Uterus (tissue), 2 donors: ENCODE measurements at regions not wholly inside any gene's neighbourhood (a gene's known extent, or its start where the extent isn't known, plus 50 kb on each side); places are given as distances from the start of the nearest gene placed in this dataset.

Experiments
- POLR2A ChIP-seq, 2 donors: fragments of 450-650 bp; IDR thresholded peaks; one replicate each; pipeline ENCODE4 v1.6.1; 2016; ENCODE audit warnings: antibody characterized with exemption in 2 of 2, mild to moderate bottlenecking in 1 of 2, moderate library complexity in 1 of 2
- TF ChIP-seq, protein P1 (sequence below), 4 experiments: fragments of 200-600 bp in 2 of 4; fragments of 450-650 bp in 2 of 4; sonication (generic) in 2 of 4; IDR thresholded peaks; one replicate each; pipeline ENCODE4 v1.5.1; 2016 to 2019; ENCODE audit warnings: antibody characterized with exemption in 4 of 4, mild to moderate bottlenecking in 2 of 4, moderate library complexity in 1 of 4

- TF ChIP-seq, protein P1, sequence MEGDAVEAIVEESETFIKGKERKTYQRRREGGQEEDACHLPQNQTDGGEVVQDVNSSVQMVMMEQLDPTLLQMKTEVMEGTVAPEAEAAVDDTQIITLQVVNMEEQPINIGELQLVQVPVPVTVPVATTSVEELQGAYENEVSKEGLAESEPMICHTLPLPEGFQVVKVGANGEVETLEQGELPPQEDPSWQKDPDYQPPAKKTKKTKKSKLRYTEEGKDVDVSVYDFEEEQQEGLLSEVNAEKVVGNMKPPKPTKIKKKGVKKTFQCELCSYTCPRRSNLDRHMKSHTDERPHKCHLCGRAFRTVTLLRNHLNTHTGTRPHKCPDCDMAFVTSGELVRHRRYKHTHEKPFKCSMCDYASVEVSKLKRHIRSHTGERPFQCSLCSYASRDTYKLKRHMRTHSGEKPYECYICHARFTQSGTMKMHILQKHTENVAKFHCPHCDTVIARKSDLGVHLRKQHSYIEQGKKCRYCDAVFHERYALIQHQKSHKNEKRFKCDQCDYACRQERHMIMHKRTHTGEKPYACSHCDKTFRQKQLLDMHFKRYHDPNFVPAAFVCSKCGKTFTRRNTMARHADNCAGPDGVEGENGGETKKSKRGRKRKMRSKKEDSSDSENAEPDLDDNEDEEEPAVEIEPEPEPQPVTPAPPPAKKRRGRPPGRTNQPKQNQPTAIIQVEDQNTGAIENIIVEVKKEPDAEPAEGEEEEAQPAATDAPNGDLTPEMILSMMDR (IDR thresholded peaks at IDR 0.05), result no peak
- TF ChIP-seq POLR2A (IDR thresholded peaks at IDR 0.05), result no peak
Measured at GRCh38 chr2:16015210-16015902, 75.0 kb downstream of the MYCN start.
